ENCODE measurements at regions not wholly inside any gene's neighbourhood (a gene's known extent, or its start where the extent isn't known, plus 50 kb on each side); places are given as distances from the start of the nearest gene placed in this dataset.

- no peak for TF ChIP-seq CHD7 (IDR thresholded peaks at IDR 0.05; ENCODE audit: insufficient replicate concordance, low read length)
- TF ChIP-seq YY1 (IDR thresholded peaks at IDR 0.05; ENCODE audit: low read depth, low read length): no peak
- TF ChIP-seq SP2 (IDR thresholded peaks at IDR 0.05; ENCODE audit: low read length): no peak
- TF ChIP-seq FOSL1 (IDR thresholded peaks at IDR 0.05; ENCODE audit: insufficient read depth, low read depth, low read length): no peak
- TF ChIP-seq CBX5 (IDR thresholded peaks at IDR 0.05; ENCODE audit: low read depth, low read length): no peak
- TF ChIP-seq KDM1A (IDR thresholded peaks at IDR 0.05; ENCODE audit: borderline replicate concordance, low read length): no peak
- no peak for TF ChIP-seq BCL11A (IDR thresholded peaks at IDR 0.05; ENCODE audit: low read depth in 2 of 2, low read length in 2 of 2)
Measured at GRCh38 chr4:11647433-11647832, 218.7 kb upstream of the HS3ST1 start (continued).
